MM.1S (cell line): ENCODE measurements at regions not wholly inside any gene's neighbourhood (a gene's known extent, or its start where the extent isn't known, plus 50 kb on each side); places are given as distances from the start of the nearest gene placed in this dataset.

Source experiments
- DNase-seq: peaks from one replicate; pipeline ENCODE4 v3.0.0-alpha.2; 2015
- H2AFZ ChIP-seq: fragments of 300-600 bp; sonication (generic); 2 replicates; pipeline ENCODE4 v1.6.0; 2016; ENCODE audit warnings: antibody characterized with exemption, low read length
- H3F3A ChIP-seq: fragments of 300-600 bp; sonication (generic); 2 replicates; pipeline ENCODE4 v1.6.1; 2016; ENCODE audit warnings: mild to moderate bottlenecking, antibody characterized with exemption, low read length, moderate library complexity, mixed read lengths; ENCODE audit not compliant: insufficient read depth
- H3K27ac ChIP-seq: fragments of 300-600 bp; sonication (generic); 2 replicates; pipeline ENCODE4 v1.5.1; 2016; ENCODE audit warnings: mild to moderate bottlenecking, low read length
- H3K27me3 ChIP-seq: fragments of 300-600 bp; sonication (generic); replicated peaks from 2 replicates; pipeline ENCODE4 v1.6.0; 2016; ENCODE audit warnings: low read length; ENCODE audit not compliant: insufficient read depth
- H3K36me3 ChIP-seq: fragments of 300-600 bp; sonication (generic); replicated peaks from 2 replicates; pipeline ENCODE4 v1.6.1; 2016; ENCODE audit warnings: mild to moderate bottlenecking, low read length, mixed read lengths; ENCODE audit not compliant: insufficient read depth
- H3K4me1 ChIP-seq: fragments of 300-600 bp; sonication (generic); 2 replicates; pipeline ENCODE4 v1.6.1; 2016; ENCODE audit warnings: low read length, mixed read lengths
- H3K4me2 ChIP-seq: fragments of 300-600 bp; sonication (generic); 2 replicates; pipeline ENCODE4 v1.6.0; 2016; ENCODE audit warnings: low read depth, low read length
- H3K4me3 ChIP-seq: fragments of 300-600 bp; sonication (generic); 2 replicates; pipeline ENCODE4 v1.5.1; 2016; ENCODE audit warnings: low read length, mixed read lengths
- H3K79me2 ChIP-seq: fragments of 300-600 bp; sonication (generic); 2 replicates; pipeline ENCODE4 v1.6.1; 2016; ENCODE audit warnings: mixed run types, low read length, mixed read lengths
- H3K9ac ChIP-seq: fragments of 300-600 bp; sonication (generic); 2 replicates; pipeline ENCODE4 v1.6.1; 2016; ENCODE audit warnings: low read length, mixed read lengths
- H3K9me2 ChIP-seq: fragments of 300-600 bp; sonication (generic); replicated peaks from 2 replicates; pipeline ENCODE4 v1.6.1; 2016; ENCODE audit warnings: mild to moderate bottlenecking, low read length, mixed read lengths; ENCODE audit not compliant: insufficient read depth
- H3K9me3 ChIP-seq: fragments of 300-600 bp; sonication (generic); replicated peaks from 2 replicates; pipeline ENCODE4 v1.6.1; 2016; ENCODE audit warnings: mild to moderate bottlenecking, low read length, mixed read lengths; ENCODE audit not compliant: insufficient read depth
- H4K20me1 ChIP-seq: fragments of 300-600 bp; sonication (generic); 2 replicates; pipeline ENCODE4 v1.6.1; 2016; ENCODE audit warnings: mild to moderate bottlenecking, low read length, moderate library complexity, mixed read lengths; ENCODE audit not compliant: insufficient read depth
- EZH2 ChIP-seq: fragments of 300-600 bp; sonication (generic); optimal IDR thresholded peaks from 2 replicates; pipeline ENCODE3; 2017; ENCODE audit warnings: low read depth, mild to moderate bottlenecking, antibody characterized with exemption, low read length, mixed read lengths
- EZH2phosphoT487 ChIP-seq: fragments of 300-600 bp; sonication (generic); IDR thresholded peaks from 2 replicates; pipeline ENCODE4 v1.6.1; 2018; ENCODE audit warnings: antibody characterized with exemption, low read length
- TF ChIP-seq, protein P1 (sequence below): fragments of 300-600 bp; sonication (generic); IDR thresholded peaks from 2 replicates; pipeline ENCODE4 v1.5.1; 2016; ENCODE audit warnings: antibody characterized with exemption, low read length, mixed read lengths

DNA sequence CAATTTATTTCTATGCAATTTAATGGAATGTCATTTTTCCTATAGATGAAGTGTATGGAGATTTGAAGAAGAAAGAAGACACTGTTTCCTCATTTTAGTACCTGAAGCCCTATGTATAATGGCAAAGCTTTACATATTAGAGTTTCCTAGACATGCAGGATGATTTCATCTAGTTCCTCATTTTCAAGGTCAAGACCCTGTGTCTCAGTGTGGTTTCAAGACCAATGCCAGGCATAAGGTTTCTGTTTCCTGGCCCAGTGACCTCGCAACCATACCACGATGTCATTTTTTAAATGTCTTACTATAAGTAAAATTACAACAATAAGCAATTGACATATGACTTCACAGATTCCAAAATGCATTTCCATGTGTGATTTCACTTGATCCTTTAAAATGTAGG, 336.5 kb upstream of the PRKCQ start:
- no peak overlapping the region for H3K27ac ChIP-seq
- DNase-seq: peak; percentile 24
- no peaks in the 10 kb centered on the region for H3K36me3 ChIP-seq
- TF ChIP-seq, protein P1, sequence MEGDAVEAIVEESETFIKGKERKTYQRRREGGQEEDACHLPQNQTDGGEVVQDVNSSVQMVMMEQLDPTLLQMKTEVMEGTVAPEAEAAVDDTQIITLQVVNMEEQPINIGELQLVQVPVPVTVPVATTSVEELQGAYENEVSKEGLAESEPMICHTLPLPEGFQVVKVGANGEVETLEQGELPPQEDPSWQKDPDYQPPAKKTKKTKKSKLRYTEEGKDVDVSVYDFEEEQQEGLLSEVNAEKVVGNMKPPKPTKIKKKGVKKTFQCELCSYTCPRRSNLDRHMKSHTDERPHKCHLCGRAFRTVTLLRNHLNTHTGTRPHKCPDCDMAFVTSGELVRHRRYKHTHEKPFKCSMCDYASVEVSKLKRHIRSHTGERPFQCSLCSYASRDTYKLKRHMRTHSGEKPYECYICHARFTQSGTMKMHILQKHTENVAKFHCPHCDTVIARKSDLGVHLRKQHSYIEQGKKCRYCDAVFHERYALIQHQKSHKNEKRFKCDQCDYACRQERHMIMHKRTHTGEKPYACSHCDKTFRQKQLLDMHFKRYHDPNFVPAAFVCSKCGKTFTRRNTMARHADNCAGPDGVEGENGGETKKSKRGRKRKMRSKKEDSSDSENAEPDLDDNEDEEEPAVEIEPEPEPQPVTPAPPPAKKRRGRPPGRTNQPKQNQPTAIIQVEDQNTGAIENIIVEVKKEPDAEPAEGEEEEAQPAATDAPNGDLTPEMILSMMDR: no peak
- no peak for TF ChIP-seq EZH2phosphoT487
- no peak for TF ChIP-seq EZH2
- H3K27me3 ChIP-seq: no peaks in the 10 kb centered on the region
- H3K9me2 ChIP-seq: no peaks in the 10 kb centered on the region
- no peak overlapping the region for H3K4me2 ChIP-seq
- H3K4me3 ChIP-seq: no peak overlapping the region
- H4K20me1 ChIP-seq: no peaks in the 10 kb centered on the region
- H3K79me2 ChIP-seq: no peaks in the 10 kb centered on the region
- H3K4me1 ChIP-seq: peaks cover 25% of the 10 kb centered on the region
- H3K9me3 ChIP-seq: no peaks in the 10 kb centered on the region
- H3K9ac ChIP-seq: no peak overlapping the region
- H3F3A ChIP-seq: peaks cover 15% of the 10 kb centered on the region
- H2AFZ ChIP-seq: no peak overlapping the region

DNA sequence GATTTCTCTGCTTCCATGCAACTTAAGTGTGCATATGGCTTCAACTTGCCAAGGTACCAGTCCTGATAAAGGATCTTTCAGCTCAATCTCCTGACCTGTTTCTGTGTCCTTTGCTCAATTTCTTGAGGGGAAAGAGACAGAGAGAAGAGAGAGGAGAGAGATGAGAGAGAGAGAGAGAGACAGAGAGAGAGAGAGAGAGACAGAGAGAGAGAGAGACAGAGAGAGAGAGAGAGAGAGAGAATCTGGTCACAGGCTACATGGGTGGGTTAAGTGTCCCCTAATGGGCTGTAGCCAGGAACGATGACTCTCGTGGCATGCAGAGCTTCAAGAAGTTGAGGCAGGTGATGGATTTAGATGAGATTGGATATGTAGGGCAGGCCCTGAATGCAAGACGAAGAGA, 335.2 kb upstream of the PRKCQ start:
- Histone ChIP-seq H3K9me3 (no peaks in the 10 kb centered on the region), H3K4me1 (peaks cover 25% of the 10 kb centered on the region), H3K27me3 (no peaks in the 10 kb centered on the region), H3K9me2 (no peaks in the 10 kb centered on the region), H3K4me3 (no peak overlapping the region), H3K4me2 (no peak overlapping the region), H4K20me1 (no peaks in the 10 kb centered on the region), H2AFZ (no peak overlapping the region), H3K36me3 (no peaks in the 10 kb centered on the region), H3K79me2 (no peaks in the 10 kb centered on the region), H3F3A (peaks cover 15% of the 10 kb centered on the region), H3K27ac (no peak overlapping the region), H3K9ac (no peak overlapping the region)
- TF ChIP-seq EZH2 (no peak), EZH2phosphoT487 (no peak)
- TF ChIP-seq, protein P1: no peak
- no peak for DNase-seq

DNA sequence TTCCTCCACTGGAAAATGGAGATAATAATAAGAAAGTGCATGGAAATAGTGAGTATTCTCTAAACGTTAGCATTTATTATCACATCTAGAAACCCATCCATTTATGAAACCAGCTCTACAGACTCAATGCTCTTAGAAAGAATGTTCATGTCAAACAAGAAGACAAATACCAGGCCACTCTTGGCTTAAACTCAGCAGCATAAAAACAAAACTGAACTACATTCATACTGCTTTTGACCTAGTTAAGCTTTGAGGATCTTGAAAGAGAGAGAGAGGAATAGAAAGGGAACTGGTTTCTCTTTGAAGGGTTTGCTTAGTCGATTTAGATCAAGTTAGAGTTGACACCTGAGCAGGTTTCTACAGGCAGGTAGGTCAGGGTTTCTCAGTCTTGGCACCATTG, 332.9 kb upstream of the PRKCQ start:
- peaks cover 25% of the 10 kb centered on the region for H3K4me1 ChIP-seq
- DNase-seq: peak; percentile 46
- H3K36me3 ChIP-seq: no peaks in the 10 kb centered on the region
- peak overlapping the region; percentile 38; the same call in 1 of the 2 replicates for H3K4me2 ChIP-seq
- H3K27me3 ChIP-seq: no peaks in the 10 kb centered on the region
- no peaks in the 10 kb centered on the region for H3K79me2 ChIP-seq
- H3F3A ChIP-seq: peaks cover 15% of the 10 kb centered on the region
- no peaks in the 10 kb centered on the region for H3K9me3 ChIP-seq
- peak overlapping the region; percentile 48; the same call in 1 of the 2 replicates for H3K27ac ChIP-seq
- no peak overlapping the region for H3K9ac ChIP-seq
- no peaks in the 10 kb centered on the region for H4K20me1 ChIP-seq
- TF ChIP-seq EZH2: no peak
- TF ChIP-seq, protein P1: no peak
- TF ChIP-seq EZH2phosphoT487: no peak
- H3K9me2 ChIP-seq: no peaks in the 10 kb centered on the region
- H2AFZ ChIP-seq: no peak overlapping the region
- H3K4me3 ChIP-seq: peak overlapping the region; percentile 17; the same call in 1 of the 2 replicates
